GM21786 (cell line): ENCODE measurements at regions not wholly inside any gene's neighbourhood (a gene's known extent, or its start where the extent isn't known, plus 50 kb on each side); places are given as distances from the start of the nearest gene placed in this dataset.
"Not testable (repeated sequence)": the region's sequence is repeated elsewhere in the genome, so short reads cannot be mapped to it uniquely, and the experiment has no call there.

Experiments used
- ATAC-seq: cut with Tn5 transposase; IDR thresholded peaks from one replicate; pipeline ENCODE4 v1.9.1; 2021; ENCODE audit not compliant: unreplicated experiment

DNA sequence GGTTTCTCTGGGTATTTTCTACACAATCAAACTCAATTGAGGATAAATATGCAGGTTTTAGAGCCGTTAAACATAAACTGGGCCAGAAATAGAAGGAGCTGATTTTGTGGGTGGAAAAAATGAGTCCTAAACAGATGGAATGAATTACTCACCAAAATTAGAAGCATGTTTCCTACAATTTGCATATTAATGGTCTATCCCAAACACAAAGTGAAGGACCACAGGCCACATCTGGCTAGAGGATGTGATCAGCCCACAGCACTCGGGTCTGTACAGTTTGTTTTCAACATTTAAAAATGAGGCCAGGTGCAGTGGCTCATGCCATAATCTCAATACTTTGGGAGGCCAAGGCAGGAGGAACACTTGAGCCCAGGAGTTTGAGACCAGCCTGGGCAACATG, 296.3 kb downstream of the PREX1 start:
- no peak for ATAC-seq

- ATAC-seq, result no peak
Measured at GRCh38 chr20:48530957-48531356, 296.8 kb downstream of the PREX1 start.

GRCh38 chr20:48528346-48528745, 299.5 kb downstream of the PREX1 start:
- no peak for ATAC-seq

GRCh38 chr20:48527771-48528170, 300.0 kb downstream of the PREX1 start:
- ATAC-seq, result no peak

DNA sequence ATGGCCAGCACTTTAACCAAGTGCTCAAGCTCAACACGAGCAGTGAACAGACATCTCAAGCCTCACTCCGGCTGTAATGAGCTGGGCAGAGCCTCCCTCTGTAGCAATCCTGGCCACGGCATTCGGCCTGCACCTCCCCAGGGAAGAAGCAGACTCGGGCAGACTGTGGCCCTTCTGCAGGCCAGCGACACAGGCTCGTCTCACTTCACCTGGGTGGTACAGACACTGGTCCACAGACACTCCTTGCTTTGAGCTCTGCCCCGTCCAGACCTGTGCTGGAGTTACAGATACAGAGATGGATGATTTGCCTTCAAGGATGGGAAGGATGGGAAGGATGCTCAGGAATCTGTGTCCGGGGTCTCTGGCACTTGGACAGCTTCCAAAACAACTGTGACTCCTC, 300.9 kb downstream of the PREX1 start:
- ATAC-seq, result no peak

GRCh38 chr20:48525400-48525799, 302.4 kb downstream of the PREX1 start:
- no peak for ATAC-seq

DNA sequence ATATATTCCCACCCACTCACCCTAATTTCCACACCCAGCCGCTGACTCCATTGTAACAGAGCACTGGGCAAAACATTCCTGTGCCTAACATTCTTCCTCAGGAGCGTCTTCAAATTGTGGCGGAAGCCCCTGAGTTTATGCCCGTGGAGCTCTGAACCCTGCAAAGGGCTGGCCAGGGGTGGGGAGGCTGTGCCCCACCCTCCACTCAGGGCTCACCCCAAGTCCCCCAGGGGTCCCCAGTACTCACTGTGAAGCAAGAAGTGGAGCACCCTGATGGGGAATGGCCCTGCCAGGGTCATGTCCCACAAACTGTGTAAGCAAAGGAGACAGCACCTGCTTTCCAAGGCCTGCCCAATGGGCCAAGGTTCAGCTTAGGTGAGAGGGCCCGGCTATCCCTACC, 303.2 kb downstream of the PREX1 start:
- ATAC-seq, result no peak

DNA sequence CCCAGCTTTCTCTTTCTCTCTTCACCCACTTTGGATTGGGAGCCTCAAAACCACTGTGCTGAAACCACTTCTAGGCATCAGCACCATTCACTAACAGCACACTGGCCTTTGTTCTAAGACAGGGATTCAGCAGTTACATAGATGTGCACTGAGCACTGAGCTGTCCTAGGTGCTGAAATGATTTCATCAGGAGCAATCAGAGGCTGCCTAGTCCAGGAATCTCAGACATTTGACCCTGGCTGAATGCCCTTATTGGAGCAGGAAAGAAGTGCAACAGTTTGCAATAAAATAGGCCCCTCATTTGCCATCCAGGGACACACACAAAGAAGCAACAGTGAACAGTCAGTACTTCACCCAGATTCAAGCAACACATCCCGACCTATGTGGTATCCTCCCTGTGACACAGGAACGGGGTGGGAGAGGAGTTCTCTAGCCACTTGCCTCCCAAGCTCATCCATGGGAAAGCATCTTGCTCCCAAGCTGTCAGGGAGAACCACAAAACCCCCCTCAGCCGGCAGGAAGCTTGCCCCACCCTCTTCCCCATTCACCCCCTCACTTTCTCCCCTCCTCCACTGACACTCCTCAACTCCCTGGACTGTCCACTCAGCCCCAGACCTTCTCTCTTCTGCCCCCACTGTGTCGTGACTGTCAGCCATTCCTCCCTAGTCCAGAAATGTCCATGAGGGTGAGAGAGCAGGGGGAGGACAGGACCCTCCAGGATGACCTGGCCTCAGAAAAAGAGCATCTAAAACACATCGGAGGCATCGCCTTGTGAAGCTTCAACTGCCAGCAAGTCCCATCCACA, 304.4 kb downstream of the PREX1 start:
- no peak for ATAC-seq

- ATAC-seq, result no peak
Measured at GRCh38 chr20:48521121-48521520, 306.7 kb downstream of the PREX1 start.

DNA sequence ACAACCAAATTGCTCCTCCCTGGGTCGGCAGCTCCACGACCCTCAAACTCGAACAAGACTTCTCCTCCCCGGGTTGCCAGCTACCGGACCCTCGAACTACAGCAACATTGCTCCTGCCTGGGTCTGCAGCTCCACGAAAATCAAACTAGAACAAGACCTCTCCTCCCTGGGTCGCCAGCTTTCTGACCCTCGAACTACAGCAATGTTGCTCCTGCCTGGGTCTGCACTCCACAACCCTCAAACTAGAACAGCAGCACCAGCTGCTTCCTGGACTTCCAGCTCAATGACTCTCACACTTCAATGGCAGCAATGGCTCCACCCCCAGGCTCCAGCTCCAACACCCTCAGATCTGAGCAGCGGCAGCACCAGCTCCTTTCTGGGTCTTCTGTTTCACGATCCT, 311.6 kb downstream of the PREX1 start:
- not testable (repeated sequence) for ATAC-seq

DNA sequence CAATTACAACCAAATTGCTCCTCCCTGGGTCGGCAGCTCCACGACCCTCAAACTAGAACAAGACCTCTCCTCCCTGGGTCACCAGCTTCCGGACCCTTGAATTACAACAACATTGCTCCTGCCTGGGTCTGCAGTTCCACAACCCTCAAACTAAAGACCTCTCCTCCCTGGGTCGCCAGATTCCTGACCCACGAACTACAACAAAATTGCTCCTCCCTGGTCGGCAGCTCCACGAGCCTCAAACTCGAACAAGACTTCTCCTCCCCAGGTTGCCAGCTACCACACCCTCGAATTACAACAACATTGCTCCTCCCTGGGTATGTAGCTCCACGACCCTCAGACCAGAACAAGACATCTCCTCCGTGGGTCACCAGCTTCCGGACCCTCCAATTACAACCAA, 313.2 kb downstream of the PREX1 start:
- ATAC-seq, result not testable (repeated sequence)

DNA sequence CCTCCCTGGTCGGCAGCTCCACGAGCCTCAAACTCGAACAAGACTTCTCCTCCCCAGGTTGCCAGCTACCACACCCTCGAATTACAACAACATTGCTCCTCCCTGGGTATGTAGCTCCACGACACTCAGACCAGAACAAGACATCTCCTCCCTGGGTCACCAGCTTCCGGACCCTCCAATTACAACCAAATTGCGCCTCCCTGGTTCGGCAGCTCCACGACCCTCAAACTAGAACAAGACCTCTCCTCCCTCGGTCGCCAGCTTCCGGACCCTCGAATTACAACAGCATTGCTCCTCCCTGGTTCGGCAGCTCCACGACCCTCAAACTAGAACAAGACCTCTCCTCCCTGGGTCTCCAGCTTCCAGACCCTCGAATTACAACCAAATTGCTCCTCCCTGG, 315.3 kb downstream of the PREX1 start:
- ATAC-seq, result not testable (repeated sequence)

- not testable (repeated sequence) for ATAC-seq
Measured at GRCh38 chr20:48505066-48505465, 322.7 kb downstream of the PREX1 start.

GRCh38 chr20:48503166-48503815, 324.5 kb downstream of the PREX1 start:
- no peak for ATAC-seq

DNA sequence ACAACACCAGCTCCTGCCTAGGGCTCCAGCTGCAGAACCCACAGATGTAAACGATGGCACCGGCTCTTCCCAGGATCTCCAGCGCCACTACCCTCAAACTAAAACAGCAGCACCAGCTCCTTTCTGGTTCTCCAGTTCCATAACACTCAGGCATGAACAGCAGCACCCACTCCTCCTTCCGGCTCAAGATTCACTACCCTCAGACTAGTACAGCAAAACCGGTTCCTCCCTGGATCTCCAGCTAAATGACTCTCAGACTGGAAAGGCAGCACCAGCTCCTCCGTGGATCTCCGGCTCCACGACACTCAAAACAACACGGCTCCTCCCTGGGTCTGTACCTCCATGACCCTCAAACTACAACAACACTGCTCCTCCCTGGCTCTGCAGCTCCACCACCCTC, 325.0 kb downstream of the PREX1 start:
- ATAC-seq, result no peak

GRCh38 chr20:48502016-48502415, 325.8 kb downstream of the PREX1 start:
- ATAC-seq, result no peak

DNA sequence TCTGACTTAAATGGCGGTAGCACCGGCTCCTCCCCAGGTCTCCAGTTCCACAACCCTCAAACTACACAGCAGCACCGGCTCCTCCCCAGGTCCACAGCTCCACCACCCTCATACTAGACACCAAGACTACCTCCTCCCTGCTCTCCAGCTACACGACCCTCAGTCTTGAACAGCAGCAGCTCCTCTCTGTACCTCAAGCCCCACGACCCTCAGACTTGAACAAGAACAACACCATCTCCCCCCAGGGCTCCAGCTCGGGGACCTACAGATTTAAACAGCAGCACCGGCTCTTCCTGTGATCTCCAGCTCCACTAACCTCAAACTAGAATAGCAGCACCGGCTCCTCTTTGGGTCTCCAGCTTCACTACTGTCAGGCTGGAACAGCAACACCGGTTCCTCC, 326.9 kb downstream of the PREX1 start:
- not testable (repeated sequence) for ATAC-seq

- not testable (repeated sequence) for ATAC-seq
Measured at GRCh38 chr20:48498939-48499338, 328.9 kb downstream of the PREX1 start.

GRCh38 chr20:48498125-48498524, 329.7 kb downstream of the PREX1 start:
- ATAC-seq, result not testable (repeated sequence)

DNA sequence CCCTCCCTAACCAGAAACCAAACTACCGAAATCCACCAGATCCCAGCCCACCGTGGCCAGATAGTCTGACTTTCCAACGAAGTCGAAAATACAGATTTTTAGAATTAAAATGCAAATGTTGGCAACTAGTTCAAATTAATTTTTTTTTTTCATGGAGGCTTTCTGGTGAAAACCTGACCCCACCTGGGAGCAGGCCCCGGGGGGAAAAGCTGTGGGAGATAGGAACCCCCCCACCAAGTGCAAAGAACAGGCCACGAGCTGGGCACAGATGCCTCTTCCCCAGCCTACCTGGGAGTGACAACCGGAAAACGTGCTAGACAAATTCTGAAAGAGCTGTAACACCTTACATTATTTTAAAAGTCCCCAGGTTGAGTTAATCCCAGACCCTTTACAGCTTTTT, 333.8 kb downstream of the PREX1 start:
- ATAC-seq, result no peak

- not testable (repeated sequence) for ATAC-seq
Measured at GRCh38 chr20:48493331-48493730, 334.5 kb downstream of the PREX1 start.

DNA sequence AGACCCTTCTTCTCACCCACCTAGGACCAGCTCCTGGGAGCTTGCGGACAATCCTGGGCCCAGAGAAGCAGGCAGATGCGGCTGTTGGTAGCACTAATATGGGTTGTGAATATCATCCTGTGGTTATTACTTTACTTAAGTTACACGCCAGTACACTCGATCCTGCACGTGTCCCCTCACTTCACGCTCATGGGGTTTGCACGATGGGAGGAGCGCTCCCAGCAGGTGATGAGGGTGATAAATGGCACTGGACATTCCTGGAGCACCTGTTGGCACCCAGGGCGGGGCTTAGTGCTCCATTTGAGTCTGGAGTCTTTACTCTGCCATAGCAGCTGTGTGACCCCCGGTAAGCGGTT, 335.1 kb downstream of the PREX1 start:
- no peak for ATAC-seq
